ENCODE measurements at regions not wholly inside any gene's neighbourhood (a gene's known extent, or its start where the extent isn't known, plus 50 kb on each side); places are given as distances from the start of the nearest gene placed in this dataset.

GRCh38 chr21:43348170-43348766, 78.7 kb downstream of the SIK1 start:
- no peak for DNase-seq (ENCODE audit: low read depth, low spot score)

- DNase-seq (ENCODE audit: low read depth, low spot score) = no peak
These were observed 79.3 kb downstream of the SIK1 start for GRCh38 chr21:43347461-43348169.

GRCh38 chr21:43346551-43346950, 80.4 kb downstream of the SIK1 start:
- DNase-seq (ENCODE audit: low read depth, low spot score) = no peak

- DNase-seq (ENCODE audit: low read depth, low spot score) = no peak
These were observed 81.1 kb downstream of the SIK1 start for GRCh38 chr21:43345746-43346409.

DNA sequence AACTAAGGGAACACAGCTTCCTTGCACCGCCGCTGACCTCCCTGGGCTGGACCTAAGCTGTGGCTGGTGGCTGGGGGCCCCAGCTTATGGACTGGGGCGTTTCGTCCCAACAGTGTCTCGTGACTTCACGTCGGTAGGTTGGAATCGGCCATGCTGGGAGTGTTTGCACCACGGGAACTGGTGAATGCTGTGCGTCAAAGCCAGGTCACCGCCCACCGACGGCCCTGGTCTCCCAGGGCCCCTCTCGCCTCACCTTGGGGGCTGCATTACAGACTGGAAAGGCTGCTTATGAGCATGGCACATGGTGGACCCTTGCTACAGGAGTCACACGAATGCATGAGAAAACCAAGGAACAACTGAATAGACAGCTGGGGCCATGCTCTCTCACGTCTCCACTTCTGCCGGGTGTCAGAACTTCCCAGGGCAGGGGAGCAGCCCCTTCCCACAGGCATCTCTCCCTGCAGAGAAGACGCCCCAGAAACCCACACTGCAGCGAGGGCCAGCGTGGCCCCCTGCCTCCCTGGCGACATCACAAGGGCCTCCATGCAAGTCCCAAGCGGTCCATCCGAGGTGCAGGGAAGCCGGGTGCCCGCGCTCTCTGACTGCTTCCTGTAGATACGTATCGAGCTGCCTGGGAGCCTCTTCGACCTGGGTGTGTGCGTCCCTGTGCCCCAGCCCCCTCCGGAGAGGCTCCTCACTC, 81.7 kb downstream of the SIK1 start:
- DNase-seq (ENCODE audit: low read depth, low spot score) = no peak

GRCh38 chr21:43343992-43344886, 82.7 kb downstream of the SIK1 start:
- no peak for DNase-seq (ENCODE audit: low read depth, low spot score)

- DNase-seq (ENCODE audit: low read depth, low spot score) = no peak
These were observed 83.6 kb downstream of the SIK1 start for GRCh38 chr21:43343095-43343991.

DNA sequence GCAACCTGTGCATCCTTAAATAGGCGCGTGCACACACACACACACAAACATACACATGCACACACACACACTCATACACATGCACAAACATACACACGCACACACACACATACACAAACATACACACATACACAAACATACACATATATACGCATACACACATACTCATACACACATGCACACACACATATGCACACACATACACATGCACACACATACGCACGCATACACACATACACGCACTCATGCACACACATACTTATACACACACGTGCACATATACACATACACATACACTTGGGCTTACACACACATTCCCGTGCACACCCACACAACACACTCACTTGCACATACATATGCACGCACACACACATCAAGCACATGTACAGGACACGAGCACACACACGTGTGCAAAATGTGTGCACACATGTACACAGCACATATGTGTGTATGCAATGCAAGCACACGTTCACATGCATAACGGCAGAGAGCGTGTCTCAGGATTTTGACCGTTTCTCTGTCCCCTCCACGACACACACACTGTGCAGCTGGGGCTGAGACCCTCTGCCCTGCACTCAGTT, 84.5 kb downstream of the SIK1 start:
- DNase-seq (ENCODE audit: low read depth, low spot score) = no peak

DNA sequence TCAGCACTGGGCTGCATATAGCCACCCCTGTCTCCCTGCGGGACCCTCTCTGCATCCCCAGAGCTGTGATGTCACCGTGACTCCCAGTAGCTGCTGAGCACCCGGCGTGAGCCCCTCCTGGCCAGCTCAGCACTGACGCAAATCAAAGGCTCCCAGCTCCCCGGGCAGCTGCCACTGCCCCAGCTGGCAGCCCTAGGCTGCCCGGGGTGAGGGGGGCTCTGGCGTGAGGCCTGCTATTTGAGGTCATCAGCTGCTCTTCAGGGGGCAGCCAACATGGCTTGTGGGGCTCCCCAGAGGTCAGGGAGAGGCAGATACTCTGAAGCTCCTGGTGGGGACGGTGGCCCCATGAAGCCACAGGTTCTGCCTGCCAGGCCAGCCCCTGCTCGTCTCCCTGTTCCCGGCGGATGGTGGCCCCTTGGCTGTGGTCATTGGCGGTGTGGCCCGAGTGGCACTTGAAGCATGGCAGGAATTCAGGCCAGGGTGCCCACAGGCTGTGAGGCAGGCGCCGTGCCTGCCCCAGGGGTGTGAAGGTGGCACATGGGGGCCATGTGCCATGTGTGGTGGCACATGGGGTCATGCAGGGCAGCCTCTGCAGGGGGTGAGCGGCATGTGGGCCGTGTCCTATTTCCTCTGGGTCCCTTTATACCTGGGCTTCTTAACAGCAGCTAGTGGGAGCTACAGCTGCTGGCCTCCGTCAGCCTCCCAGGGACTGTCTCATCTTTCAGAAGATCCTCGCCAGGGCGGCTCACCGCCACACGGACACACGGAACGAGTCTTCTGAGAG, 85.4 kb downstream of the SIK1 start:
- DNase-seq (ENCODE audit: low read depth, low spot score) = no peak

DNA sequence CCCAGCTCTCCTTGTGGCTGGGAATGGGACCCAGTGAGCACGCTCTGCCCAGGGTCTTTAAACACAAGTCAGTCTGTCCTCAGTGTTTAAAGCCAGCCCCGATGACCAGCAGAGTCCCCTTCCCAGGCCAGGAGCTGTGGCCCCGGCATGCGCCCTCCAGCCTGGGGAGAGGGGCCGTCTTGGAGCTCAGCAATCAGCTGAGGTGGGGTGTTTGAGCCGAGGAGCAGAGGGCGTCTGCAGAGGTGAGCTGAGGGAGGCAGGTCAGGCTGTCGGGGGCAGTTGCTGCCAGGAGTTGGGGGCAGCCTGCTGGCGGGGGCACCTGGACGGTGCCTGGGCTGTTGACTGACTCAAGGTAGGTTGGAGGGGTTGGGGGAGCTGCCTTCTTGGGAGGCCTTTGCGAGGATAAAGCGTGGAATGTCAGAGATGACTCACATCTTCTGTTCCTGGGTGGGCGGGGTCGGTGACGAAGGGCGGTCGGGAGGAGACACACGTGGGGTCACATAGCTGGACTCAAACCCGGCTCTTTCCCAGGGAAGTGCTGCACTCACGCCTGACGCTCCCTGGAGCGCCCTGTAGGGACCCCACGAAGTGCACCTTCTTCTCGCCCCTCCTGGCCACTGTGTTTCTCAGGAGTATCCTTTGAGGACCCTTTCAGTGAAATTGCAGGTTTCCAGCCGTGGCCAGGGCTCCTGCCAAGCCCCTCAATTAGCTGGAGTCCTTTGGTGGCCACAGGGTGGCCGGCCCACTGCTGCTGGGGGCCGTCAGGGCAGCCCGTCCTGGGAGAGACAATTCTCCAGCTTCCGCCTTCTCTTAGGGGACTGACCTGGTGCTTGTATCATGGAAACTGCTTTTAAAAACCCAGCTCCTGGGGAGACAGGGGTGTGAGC, 86.2 kb downstream of the SIK1 start:
- no peak for DNase-seq (ENCODE audit: low read depth, low spot score)

GRCh38 chr21:43339668-43340067, 87.3 kb downstream of the SIK1 start:
- no peak for DNase-seq (ENCODE audit: low read depth, low spot score)

- no peak for DNase-seq (ENCODE audit: low read depth, low spot score)
These were observed 88.0 kb downstream of the SIK1 start for GRCh38 chr21:43338951-43339350.

GRCh38 chr21:43337901-43338655, 88.9 kb downstream of the SIK1 start:
- no peak for DNase-seq (ENCODE audit: low read depth, low spot score)

DNA sequence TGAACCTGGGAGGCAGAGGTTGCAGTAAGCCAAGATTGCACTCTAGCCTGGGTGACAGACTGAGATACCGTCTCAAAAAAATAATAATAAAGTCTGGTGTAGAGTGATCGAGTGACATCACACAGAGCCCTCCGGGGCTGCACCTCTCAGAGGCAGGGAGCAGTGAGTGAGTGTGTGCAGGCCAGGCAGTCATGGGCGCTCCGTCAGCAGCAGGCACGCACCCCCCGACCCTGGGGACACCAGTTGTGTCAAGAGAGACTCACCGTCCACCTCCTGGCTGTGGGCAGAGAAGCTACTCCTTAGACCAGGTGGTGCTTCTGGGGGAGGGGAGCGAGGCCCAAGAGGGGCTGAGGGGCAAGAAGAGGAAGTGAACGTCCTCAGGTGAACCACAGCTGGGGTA, 91.8 kb downstream of the SIK1 start:
- no peak for DNase-seq (ENCODE audit: low read depth, low spot score)

DNA sequence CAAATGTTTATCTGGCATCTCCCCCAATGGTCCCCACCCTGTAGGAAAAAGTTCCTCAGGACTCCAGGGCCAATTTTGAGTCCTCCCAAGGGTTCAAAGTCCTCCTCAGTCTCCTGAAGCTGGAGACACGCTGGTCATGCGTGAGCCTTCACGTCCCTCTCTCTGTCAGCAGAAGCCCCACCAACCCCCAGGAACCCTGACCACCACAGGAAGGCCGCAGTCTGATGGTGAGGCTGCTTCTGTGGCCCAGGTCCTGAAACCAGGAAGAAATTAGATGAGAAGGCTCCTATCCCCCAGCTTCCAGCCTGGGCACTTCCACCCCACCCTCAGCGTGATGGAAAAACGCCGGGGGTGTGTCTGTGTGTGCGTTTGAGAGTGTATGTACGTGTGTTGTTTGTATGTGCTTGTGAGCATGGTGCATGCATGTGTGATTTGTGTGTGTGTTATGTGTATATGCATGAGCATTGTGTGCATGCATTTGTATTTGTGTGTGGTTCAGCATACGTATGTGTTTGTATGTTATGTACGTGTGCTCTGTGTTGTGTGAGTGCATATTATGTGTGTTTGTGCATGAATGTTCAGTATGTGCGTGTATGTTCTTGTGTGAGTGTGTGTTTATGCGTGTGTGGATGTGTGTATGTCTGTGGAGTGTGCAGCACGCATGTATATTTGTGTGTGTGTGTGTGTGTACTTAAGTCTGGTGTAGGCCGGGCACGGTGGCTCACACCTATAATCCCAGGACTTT, 92.5 kb downstream of the SIK1 start:
- no peak for DNase-seq (ENCODE audit: low read depth, low spot score)

DNA sequence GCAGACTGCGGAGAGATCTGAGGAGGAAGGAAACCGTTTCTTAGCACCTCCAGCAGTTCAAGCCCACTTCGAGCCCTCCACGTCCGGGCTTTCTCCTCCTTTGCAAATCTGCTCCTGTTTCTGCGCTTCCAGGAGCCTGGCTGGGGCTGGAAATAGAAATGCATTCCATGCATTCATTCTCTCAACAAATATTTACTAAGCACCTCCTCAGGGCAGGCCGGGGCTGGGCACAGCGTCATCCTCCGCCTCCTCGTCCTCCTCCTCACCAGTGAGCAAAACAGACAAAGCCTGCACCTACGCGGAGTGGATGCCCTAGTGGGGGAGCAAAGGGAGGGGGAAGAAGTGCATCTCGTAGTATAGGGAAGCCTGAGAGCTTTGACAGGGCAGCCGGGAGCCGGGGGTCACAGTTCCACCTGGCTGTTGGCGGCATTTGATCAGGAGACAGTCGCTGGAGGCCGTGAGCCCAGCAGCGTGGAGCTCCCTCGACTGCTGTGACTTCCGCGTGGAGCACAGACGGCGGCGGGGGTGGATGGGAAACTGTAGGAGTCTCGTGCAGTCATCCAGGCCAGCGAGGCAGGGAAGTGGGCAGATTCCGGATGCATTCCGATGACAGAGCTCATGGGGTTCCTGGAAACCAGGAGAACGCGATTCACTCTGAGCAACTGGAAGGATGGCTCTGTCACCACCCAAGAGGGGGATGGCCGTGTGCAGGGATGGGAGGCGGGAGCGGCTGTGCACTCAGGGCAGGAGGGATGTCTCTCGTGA, 93.5 kb downstream of the SIK1 start:
- DNase-seq (ENCODE audit: low read depth, low spot score) = no peak

All from pulmonary artery endothelial cell (primary cell).